ENCODE measurements at regions not wholly inside any gene's neighbourhood (a gene's known extent, or its start where the extent isn't known, plus 50 kb on each side); places are given as distances from the start of the nearest gene placed in this dataset.

GRCh38 chr2:186919296-186919695, 70.3 kb upstream of the ZSWIM2 start:
- TF ChIP-seq YY1 (IDR thresholded peaks at IDR 0.05; ENCODE audit: insufficient read depth, insufficient read length) (no peak), SUZ12 (IDR thresholded peaks at IDR 0.05; ENCODE audit: extremely low read depth, insufficient read depth, insufficient read length) (no peak)

Measured in NT2/D1 (cell line).